ENCODE measurements at regions not wholly inside any gene's neighbourhood (a gene's known extent, or its start where the extent isn't known, plus 50 kb on each side); places are given as distances from the start of the nearest gene placed in this dataset.
A peak's percentile ranks its signal among the peaks of the same experiment; 100 is the strongest.

DNA sequence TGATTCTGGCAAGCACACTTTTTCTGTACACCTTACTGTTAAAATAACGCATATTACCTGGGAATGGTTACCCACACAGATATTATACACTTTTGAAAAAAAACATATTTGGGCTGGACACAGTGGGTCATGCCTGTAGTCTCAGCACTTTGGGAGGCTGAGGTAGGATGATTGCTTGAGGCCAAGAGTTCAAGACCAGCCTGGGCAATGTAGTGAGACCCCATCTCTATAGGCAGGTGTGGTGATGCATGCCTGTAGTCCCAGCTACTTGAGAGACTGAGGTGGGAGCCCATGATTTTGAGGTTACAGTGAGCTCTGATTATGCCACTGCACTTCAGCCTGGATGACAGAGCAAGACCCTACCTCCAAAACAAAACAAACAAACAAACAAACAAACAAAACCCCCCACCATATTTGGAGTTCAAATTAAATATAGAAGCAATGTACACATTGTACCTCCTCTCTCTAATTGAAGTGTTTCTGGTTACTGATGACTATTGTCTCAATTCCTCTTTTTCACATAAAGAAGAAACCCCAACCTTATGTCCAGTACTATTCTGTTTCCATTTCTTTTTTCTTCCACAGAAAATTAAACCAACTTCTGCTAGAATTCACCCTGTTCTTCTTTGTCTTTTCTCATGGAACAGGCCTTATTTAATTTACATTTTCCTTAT lies 152.6 kb upstream of the UMPS start:
- peak; percentile 68 for DNase-seq (ENCODE audit: low spot score)
- TF ChIP-seq, protein P1, sequence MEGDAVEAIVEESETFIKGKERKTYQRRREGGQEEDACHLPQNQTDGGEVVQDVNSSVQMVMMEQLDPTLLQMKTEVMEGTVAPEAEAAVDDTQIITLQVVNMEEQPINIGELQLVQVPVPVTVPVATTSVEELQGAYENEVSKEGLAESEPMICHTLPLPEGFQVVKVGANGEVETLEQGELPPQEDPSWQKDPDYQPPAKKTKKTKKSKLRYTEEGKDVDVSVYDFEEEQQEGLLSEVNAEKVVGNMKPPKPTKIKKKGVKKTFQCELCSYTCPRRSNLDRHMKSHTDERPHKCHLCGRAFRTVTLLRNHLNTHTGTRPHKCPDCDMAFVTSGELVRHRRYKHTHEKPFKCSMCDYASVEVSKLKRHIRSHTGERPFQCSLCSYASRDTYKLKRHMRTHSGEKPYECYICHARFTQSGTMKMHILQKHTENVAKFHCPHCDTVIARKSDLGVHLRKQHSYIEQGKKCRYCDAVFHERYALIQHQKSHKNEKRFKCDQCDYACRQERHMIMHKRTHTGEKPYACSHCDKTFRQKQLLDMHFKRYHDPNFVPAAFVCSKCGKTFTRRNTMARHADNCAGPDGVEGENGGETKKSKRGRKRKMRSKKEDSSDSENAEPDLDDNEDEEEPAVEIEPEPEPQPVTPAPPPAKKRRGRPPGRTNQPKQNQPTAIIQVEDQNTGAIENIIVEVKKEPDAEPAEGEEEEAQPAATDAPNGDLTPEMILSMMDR (IDR thresholded peaks at IDR 0.05; ENCODE audit: extremely low read depth, missing control alignments), result no peak

GRCh38 chr3:124579641-124580040 lies 150.6 kb upstream of the UMPS start:
- TF ChIP-seq, protein P1 (IDR thresholded peaks at IDR 0.05; ENCODE audit: extremely low read depth, missing control alignments), result no peak
- DNase-seq (ENCODE audit: low spot score), result no peak

GRCh38 chr3:124582196-124582595 lies 148.1 kb upstream of the UMPS start:
- TF ChIP-seq, protein P1 (IDR thresholded peaks at IDR 0.05; ENCODE audit: extremely low read depth, missing control alignments), result no peak
- DNase-seq (ENCODE audit: low spot score), result no peak

GRCh38 chr3:124582621-124583395 lies 147.4 kb upstream of the UMPS start:
- TF ChIP-seq, protein P1 (IDR thresholded peaks at IDR 0.05; ENCODE audit: extremely low read depth, missing control alignments), result no peak
- DNase-seq (ENCODE audit: low spot score), result no peak

DNA sequence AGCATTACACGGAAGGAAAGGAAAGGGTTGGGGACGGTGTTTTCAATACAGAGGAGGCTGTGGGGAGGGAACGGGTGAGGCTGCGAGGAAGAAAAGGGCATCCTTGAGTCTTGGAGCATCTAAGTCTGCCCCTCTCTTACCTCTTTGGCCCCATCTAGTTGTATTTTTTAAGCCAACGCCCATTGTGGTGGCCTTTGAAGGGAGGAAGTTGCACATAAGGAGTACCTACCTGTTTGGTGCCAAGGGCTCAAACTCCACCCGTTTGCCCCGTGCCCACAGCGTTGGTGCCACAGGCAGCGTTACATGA lies 146.1 kb upstream of the UMPS start:
- no peak for DNase-seq (ENCODE audit: low spot score)
- TF ChIP-seq, protein P1 (IDR thresholded peaks at IDR 0.05; ENCODE audit: extremely low read depth, missing control alignments), result no peak

- DNase-seq (ENCODE audit: low spot score), result peak; percentile 48
- TF ChIP-seq, protein P1 (IDR thresholded peaks at IDR 0.05; ENCODE audit: extremely low read depth, missing control alignments), result no peak
These were observed 145.5 kb upstream of the UMPS start for GRCh38 chr3:124584552-124585391.
